GM12878 (cell line): ENCODE measurements at regions not wholly inside any gene's neighbourhood (a gene's known extent, or its start where the extent isn't known, plus 50 kb on each side); places are given as distances from the start of the nearest gene placed in this dataset.

ENCODE experiments used
- CTCF ChIP-seq, 3 experiments: IDR thresholded peaks in 2 of 3; conservative IDR thresholded peaks in 1 of 3; 2 replicates each; pipeline ENCODE4 v1.5.1; 2011; ENCODE audit warnings: low read depth in 3 of 3, low read length in 3 of 3, mild to moderate bottlenecking in 3 of 3, control low read depth in 2 of 3, moderate library complexity in 2 of 3, inconsistent platforms in 1 of 3, mixed read lengths in 1 of 3; ENCODE audit not compliant: control insufficient read depth in 2 of 3, insufficient read depth in 1 of 3; ENCODE audit errors: extremely low read depth in 1 of 3
- EZH2 ChIP-seq: IDR thresholded peaks from 2 replicates; pipeline ENCODE4 v1.6.1; 2012; ENCODE audit warnings: low read depth, mild to moderate bottlenecking, control low read depth, inconsistent platforms, low read length, borderline replicate concordance; ENCODE audit not compliant: control insufficient read depth
- SP1 ChIP-seq: IDR thresholded peaks from one replicate; pipeline ENCODE4 v1.6.1; 2011; ENCODE audit warnings: low read depth, low read length
- ZNF207 ChIP-seq: fragments of 450-650 bp; IDR thresholded peaks from 2 replicates; pipeline ENCODE4 v1.6.1; 2014; ENCODE audit warnings: antibody characterized with exemption, mild to moderate bottlenecking, borderline replicate concordance
- TF ChIP-seq, protein P1 (sequence below): fragments of 450-650 bp; IDR thresholded peaks from 2 replicates; pipeline ENCODE4 v1.6.1; 2017; ENCODE audit warnings: mild to moderate bottlenecking, moderate library complexity

DNA sequence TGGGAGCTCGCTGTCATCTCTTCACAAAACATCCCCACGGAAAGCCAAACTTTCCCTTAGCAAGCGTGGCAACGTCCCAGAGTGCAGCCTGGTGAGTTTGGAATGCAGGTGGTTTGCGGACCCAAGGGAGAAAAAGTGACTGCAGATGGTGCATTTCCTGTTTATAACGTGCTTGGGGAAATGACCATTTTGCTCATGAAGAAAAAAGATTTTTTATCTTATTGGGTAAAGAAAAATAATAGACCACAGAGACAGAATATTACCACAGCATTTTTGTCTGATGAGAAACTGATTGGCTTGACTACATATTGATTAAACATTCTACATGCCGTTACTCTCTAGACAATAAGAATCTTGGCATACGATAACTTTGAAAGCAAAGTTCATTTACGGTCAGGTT is 136.5 kb downstream of the COPS8 start:
- TF ChIP-seq SP1 (no peak), EZH2 (no peak), ZNF207 (no peak), CTCF (IDR thresholded peaks at IDR 0.05 in 2 of 3, conservative IDR thresholded peaks at IDR 0.05 in 1 of 3; ENCODE audit: control insufficient read depth in 2 of 3, extremely low read depth in 1 of 3, insufficient read depth in 1 of 3, low read depth in 3 of 3, low read length in 3 of 3) (no peak)
- TF ChIP-seq, protein P1, sequence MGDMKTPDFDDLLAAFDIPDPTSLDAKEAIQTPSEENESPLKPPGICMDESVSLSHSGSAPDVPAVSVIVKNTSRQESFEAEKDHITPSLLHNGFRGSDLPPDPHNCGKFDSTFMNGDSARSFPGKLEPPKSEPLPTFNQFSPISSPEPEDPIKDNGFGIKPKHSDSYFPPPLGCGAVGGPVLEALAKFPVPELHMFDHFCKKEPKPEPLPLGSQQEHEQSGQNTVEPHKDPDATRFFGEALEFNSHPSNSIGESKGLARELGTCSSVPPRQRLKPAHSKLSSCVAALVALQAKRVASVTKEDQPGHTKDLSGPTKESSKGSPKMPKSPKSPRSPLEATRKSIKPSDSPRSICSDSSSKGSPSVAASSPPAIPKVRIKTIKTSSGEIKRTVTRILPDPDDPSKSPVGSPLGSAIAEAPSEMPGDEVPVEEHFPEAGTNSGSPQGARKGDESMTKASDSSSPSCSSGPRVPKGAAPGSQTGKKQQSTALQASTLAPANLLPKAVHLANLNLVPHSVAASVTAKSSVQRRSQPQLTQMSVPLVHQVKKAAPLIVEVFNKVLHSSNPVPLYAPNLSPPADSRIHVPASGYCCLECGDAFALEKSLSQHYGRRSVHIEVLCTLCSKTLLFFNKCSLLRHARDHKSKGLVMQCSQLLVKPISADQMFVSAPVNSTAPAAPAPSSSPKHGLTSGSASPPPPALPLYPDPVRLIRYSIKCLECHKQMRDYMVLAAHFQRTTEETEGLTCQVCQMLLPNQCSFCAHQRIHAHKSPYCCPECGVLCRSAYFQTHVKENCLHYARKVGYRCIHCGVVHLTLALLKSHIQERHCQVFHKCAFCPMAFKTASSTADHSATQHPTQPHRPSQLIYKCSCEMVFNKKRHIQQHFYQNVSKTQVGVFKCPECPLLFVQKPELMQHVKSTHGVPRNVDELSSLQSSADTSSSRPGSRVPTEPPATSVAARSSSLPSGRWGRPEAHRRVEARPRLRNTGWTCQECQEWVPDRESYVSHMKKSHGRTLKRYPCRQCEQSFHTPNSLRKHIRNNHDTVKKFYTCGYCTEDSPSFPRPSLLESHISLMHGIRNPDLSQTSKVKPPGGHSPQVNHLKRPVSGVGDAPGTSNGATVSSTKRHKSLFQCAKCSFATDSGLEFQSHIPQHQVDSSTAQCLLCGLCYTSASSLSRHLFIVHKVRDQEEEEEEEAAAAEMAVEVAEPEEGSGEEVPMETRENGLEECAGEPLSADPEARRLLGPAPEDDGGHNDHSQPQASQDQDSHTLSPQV: no peak
